Fibroblast of mammary gland (primary cell): ENCODE measurements at regions not wholly inside any gene's neighbourhood (a gene's known extent, or its start where the extent isn't known, plus 50 kb on each side); places are given as distances from the start of the nearest gene placed in this dataset.

Source experiments
- DNase-seq: peaks from one replicate; pipeline ENCODE4 v3.0.0-alpha.2; 2010; ENCODE audit warnings: low read depth
- H3K4me3 ChIP-seq: 2 replicates; pipeline ENCODE4 v1.5.1; 2011; ENCODE audit warnings: low read depth, mild to moderate bottlenecking, low read length, moderate library complexity; ENCODE audit not compliant: control insufficient read depth
- TF ChIP-seq, protein P1 (sequence below): conservative IDR thresholded peaks from 2 replicates; pipeline ENCODE4 v1.5.1; 2011; ENCODE audit warnings: low read depth, low read length, inconsistent platforms; ENCODE audit not compliant: control insufficient read depth, insufficient read depth

DNA sequence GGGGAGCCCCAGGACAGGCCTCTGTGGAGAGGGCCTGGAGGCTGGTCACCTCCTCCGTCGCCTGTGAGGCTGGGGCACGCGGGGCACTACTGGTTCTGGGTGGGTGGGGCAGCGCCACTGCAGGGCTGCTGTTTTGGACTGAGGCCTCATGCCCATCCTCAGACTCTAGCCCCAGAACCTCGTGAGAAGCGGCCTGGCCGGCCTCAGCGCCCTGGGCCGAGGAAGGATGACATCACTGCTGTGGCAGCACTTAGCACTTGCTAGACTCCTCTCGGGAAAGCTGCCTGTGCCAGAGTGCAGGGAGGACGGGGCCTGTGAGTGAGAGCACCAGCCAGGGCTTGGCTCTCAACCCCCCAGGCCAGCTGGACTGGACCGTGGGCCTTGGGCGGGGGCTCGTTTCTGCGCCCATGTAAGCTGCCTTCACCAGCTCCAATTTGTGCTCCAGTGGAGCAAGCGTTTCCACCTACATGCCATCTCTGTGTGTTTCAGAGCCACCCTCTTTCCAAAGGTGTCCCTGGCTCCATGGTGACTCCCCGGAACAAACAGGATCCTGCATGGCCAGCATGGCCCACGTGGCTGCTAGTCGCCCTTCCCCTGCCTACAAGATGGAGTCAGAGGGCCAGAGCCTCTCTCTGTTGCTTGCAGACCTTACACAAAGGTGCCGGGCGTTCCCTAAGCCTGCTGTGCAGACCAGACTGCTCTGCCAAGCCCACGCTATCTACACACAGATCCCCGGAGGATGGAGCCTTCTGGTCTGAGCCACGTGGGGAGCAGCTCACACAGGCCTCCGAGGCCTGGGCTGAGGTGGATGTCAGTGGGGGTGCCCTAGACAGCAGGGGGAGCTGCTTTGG lies 102.9 kb downstream of the CTTN start:
- no peak overlapping the region for H3K4me3 ChIP-seq
- TF ChIP-seq, protein P1, sequence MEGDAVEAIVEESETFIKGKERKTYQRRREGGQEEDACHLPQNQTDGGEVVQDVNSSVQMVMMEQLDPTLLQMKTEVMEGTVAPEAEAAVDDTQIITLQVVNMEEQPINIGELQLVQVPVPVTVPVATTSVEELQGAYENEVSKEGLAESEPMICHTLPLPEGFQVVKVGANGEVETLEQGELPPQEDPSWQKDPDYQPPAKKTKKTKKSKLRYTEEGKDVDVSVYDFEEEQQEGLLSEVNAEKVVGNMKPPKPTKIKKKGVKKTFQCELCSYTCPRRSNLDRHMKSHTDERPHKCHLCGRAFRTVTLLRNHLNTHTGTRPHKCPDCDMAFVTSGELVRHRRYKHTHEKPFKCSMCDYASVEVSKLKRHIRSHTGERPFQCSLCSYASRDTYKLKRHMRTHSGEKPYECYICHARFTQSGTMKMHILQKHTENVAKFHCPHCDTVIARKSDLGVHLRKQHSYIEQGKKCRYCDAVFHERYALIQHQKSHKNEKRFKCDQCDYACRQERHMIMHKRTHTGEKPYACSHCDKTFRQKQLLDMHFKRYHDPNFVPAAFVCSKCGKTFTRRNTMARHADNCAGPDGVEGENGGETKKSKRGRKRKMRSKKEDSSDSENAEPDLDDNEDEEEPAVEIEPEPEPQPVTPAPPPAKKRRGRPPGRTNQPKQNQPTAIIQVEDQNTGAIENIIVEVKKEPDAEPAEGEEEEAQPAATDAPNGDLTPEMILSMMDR, result no peak
- DNase-seq, result no peak

DNA sequence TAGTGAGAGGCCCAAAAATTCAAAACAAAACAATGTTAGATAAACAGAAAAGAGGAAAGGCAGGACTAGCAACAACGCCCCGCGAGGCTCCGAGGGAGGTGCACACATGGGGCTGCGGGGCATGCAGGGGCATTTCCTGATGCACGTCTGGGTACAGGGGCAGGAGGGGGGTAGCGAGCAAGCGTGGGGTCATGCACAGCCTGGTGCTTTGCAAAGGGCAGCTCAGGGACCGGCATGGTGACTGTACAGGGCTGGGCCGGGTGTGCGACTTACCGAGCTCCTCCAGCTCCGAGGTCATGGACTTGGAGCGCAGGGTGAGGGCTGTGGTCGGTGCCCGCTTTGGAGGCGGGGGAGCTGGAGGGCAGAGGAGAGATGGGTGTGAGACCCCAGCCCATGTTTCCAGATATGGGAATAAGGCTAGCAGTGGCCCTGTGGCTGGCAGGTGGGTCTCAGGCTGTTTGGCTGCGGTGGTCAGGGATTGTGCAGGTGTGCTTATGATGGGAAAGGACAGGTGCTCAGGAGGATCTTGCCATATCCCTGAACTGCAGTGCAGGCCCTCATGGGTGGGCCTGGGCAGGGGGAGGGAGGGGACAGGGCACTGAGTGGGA lies 103.7 kb downstream of the CTTN start:
- no peak for DNase-seq
- H3K4me3 ChIP-seq, result no peak overlapping the region
- TF ChIP-seq, protein P1, result no peak

DNA sequence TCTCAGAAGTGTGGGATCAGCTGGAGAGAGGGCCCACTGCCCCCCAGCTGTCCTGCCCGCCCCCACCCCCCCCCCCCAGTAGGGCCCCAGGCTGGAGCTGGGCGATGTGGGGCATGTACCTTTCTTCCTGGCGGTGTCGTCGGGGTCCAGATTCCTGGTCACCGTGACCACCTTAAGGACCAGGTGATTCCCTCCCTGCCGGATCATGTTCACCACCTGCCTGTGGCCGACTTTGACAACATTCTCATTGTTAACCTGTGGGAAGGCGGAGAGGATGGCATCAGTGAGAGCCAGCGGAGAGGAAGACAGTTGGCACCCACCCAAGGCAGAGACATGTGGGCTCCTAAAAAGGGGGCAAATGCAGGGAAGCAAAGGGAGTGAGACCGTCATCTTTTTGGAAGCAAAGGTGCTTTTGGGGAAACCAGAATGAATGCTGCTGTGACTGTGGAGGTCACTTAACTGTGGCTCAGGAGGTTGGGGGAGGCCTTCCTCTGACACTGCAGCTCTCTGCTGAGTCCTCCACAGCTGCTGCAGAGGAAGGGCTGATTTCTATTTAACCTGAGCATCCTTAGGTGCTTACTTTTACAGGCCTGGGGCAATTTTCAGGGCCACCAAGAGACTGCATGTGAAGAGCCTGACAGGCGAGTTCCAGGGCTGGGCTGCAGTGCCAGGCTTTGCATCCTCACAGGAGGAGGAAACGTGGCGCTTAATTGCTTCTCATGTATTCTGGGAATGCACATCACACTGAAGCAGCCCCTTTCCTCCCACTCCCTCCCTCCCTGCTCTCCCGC lies 104.5 kb downstream of the CTTN start:
- H3K4me3 ChIP-seq, result no peak overlapping the region
- no peak for DNase-seq
- TF ChIP-seq, protein P1, result no peak

DNA sequence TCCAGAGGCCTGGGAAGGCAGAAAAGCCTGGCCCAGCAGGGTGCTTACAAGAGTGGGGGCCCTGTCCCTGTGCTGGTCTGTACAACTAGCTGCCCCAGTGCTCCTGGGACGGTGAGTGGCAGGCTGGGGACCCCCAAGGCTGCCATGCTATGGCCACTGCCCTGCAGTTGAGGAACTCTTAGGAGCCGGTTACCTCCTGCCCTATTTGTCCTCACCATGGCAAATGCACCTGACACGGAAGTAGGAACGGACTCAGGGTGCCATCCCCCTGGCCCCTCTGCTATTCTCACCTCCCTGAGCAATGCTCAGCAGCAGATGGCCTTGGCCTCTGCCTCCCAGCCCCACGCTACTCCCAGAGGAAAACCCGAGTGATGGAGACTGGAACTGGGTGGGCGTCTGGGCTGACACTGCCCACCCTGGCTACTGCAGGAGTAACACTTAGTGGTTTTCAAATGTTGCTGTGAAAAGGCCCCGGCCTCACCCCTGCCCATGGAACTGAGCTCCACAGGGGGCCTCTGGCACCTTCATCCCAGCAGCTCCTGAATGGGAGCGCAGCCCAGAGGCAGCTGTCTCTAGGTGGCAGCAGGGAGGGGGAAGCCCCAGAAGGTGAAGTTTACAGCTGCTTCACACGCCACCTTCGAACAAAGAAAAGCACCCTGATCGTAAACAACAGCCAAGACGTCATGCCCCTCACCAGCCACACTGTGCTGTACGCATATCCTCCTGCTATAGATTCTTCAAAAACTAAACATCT lies 105.3 kb downstream of the CTTN start:
- no peak overlapping the region for H3K4me3 ChIP-seq
- TF ChIP-seq, protein P1, result no peak
- no peak for DNase-seq

DNA sequence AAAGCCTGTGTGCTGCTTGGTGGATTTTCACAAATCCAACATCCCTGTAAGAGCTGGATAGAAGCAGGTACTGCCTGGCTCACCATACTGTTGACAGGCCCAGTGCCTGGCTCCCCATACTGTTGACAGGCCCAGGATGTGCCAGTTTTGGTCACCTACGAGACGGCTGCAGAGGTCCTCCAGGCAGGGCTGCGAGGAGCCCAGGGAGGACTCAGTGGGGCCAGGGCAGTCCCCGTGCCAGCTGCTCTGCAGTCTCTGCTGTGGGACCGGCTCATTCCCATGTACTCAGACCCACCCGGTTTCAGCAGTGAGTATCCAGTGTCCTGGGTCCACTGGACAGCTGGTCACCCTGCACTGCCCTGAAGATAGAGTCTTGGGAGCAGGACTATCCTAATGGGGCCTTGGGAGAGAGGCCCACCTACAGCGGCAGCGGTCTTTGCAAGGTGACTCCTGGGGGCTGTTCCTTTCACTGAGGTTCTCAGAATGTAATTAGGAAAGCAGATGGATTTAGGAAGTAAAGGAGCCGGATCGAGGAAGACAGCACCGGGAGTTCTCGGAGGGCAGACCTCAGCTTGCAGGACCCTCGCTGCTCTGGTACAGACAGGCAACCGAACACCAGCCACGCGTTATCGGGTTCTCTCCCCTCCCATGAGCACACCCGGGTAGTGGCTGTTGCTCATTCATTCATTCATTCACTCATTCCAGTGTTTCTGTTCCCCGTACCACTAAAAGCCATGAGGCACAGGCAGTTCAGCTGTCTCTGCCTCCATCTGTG lies 106.1 kb downstream of the CTTN start:
- DNase-seq, result no peak
- no peak overlapping the region for H3K4me3 ChIP-seq
- TF ChIP-seq, protein P1, result no peak
